ENCODE measurements at regions not wholly inside any gene's neighbourhood (a gene's known extent, or its start where the extent isn't known, plus 50 kb on each side); places are given as distances from the start of the nearest gene placed in this dataset.
"Not testable (repeated sequence)": the region's sequence is repeated elsewhere in the genome, so short reads cannot be mapped to it uniquely, and the experiment has no call there.

- no peak for DNase-seq (ENCODE audit: extremely low read depth in 1 of 11, low read depth in 9 of 11, low spot score in 4 of 11)
These were observed 161.2 kb upstream of the SLC38A2 start for GRCh38 chr12:46533723-46534122.

DNA sequence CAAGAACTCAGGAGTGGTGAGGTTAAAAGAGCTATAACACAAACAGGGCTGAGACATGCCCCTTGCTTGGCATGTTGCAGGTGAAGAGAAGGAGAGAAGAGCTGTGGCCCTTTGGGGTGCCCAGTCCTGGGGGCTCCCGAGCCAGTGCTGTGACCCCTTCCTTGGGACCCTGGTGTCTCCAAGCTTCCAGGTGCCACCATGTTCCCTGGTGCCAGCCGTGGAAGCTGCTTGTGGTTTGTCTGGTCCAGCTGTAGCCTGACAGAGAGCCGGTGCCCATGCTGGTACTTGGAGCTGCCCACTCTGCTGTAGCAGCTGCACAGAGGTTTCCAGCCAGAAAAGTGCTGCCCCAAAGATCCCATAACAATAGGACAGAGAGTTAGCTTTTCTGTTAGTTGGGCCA lies 159.2 kb upstream of the SLC38A2 start:
- no peak for DNase-seq (ENCODE audit: extremely low read depth in 1 of 11, low read depth in 9 of 11, low spot score in 4 of 11)

DNA sequence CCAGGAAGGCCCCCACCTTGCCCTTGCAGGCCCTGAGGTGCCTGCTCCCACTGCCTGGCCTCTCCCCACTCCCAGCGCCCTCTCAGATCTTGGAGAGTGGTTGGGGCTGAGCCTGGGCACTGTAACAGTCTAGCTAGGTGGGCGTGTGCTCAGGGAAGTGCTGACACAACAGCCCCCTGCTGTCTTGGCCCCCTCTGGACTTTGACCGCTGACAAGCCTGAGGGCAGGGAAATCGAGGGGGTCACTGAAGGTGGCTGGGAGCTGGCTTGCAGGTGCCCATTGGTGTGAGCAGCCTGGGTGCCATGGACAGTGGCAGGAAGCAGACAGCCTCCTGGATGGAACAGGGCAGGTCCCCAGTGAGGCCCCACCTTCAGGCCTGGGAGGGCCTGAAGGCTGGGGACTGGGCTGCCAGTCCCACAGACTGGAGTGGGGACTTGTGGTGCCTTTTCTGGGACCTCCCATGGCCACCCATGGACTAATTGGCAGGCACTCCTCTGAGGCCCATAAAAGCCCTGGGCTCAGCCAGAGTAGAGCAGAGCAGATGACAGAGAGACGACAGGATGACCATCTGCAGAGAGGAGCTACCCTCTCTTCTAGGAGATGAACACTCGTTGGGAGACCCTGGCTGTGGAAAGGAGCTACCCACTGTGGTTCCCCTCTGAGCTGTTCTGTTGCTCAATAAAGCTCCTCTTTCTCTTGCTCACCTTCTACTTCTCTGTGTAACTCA lies 158.6 kb upstream of the SLC38A2 start:
- DNase-seq (ENCODE audit: extremely low read depth in 1 of 11, low read depth in 9 of 11, low spot score in 4 of 11), result no peak

GRCh38 chr12:46530373-46531056 lies 157.9 kb upstream of the SLC38A2 start:
- DNase-seq (ENCODE audit: extremely low read depth in 1 of 11, low read depth in 9 of 11, low spot score in 4 of 11), result no peak

- no peak for DNase-seq (ENCODE audit: extremely low read depth in 1 of 11, low read depth in 9 of 11, low spot score in 4 of 11)
These were observed 153.7 kb upstream of the SLC38A2 start for GRCh38 chr12:46526233-46526632.

- DNase-seq (ENCODE audit: extremely low read depth in 1 of 11, low read depth in 9 of 11, low spot score in 4 of 11), result peak in 9 of 11 donors; percentile 24 to 67 (median 44)
These were observed 152.2 kb upstream of the SLC38A2 start for GRCh38 chr12:46524778-46525177.

GRCh38 chr12:46523863-46524770 lies 151.5 kb upstream of the SLC38A2 start:
- no peak for DNase-seq (ENCODE audit: extremely low read depth in 1 of 11, low read depth in 9 of 11, low spot score in 4 of 11)

- DNase-seq (ENCODE audit: extremely low read depth in 1 of 11, low read depth in 9 of 11, low spot score in 4 of 11), result no peak
These were observed 150.9 kb upstream of the SLC38A2 start for GRCh38 chr12:46523446-46523845.

DNA sequence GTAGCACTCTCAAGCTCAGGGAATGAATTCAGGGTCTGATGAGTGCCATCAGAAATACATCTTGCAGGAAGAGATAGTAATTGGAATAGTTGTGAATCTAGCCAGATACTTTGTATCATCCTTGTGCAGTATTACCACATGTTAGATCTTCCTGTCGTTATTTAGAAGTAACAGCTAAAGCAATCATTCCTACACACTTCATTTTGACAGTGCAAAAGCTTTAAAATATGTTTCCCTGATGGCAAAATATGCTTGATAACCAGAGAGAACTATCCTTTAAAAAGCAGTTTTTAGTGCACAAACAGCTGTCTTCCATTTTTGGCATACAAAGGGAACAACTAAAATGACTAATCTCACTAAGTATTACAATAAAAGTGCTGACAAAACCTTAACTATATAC lies 149.5 kb upstream of the SLC38A2 start:
- no peak for DNase-seq (ENCODE audit: extremely low read depth in 1 of 11, low read depth in 9 of 11, low spot score in 4 of 11)

DNA sequence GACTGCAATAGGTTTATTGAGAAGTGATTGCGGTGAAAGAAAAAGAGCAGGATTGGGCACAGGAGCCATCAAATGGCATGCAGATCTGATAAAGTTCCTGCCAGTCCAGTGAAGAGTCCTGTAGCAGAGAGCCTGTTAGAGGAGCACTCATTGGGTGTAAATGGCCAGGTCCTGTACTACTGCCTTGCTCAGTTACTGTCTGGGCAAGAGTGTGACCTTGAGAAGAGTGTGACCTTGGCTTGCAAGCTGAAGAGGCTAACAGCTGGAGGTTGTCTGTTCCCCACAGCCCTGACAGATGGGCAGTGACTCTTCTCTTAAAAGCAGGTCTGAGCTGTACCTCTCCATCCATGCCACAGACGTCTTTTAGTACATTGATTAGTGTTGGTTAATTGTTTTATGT lies 148.6 kb upstream of the SLC38A2 start:
- DNase-seq (ENCODE audit: extremely low read depth in 1 of 11, low read depth in 9 of 11, low spot score in 4 of 11), result no peak

- no peak for DNase-seq (ENCODE audit: extremely low read depth in 1 of 11, low read depth in 9 of 11, low spot score in 4 of 11)
These were observed 146.8 kb upstream of the SLC38A2 start for GRCh38 chr12:46519407-46519806.

- DNase-seq (ENCODE audit: extremely low read depth in 1 of 11, low read depth in 9 of 11, low spot score in 4 of 11), result no peak
These were observed 146.2 kb upstream of the SLC38A2 start for GRCh38 chr12:46518729-46519128.

- DNase-seq (ENCODE audit: extremely low read depth in 1 of 11, low read depth in 9 of 11, low spot score in 4 of 11), result no peak
These were observed 145.6 kb upstream of the SLC38A2 start for GRCh38 chr12:46518169-46518568.

GRCh38 chr12:46517579-46517962 lies 145.0 kb upstream of the SLC38A2 start:
- no peak for DNase-seq (ENCODE audit: extremely low read depth in 1 of 11, low read depth in 9 of 11, low spot score in 4 of 11)

DNA sequence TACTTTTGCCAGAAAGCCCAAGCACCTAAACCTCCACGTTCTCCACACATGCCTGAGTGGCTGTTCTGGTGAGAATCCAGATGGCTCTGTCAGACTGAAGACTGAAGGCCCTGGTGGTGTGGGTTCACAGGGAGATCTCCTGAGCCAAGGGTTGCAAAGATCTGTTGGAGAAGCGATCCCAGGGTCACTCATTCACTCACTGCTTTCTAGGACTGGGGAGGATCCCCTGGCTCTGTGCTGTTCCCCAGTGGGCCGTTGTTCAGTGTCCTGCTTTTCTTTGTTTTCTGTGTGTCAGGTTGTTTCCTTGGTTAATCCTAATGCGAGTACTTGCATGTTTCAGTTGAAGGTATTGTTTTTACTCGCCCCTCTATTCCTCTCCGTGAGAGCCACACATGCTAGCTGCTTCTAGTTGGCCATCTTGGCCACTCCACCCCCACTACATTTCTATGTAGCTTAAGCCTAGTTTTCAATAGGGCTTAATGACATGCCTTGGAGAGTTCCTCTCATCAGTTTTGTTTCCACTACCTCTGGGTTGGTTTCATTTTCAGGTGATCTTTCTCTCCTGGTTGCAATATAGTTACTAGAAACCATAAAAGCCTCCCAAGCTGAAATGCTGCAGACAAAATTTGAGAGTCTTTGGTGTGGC lies 144.5 kb upstream of the SLC38A2 start:
- DNase-seq (ENCODE audit: extremely low read depth in 1 of 11, low read depth in 9 of 11, low spot score in 4 of 11), result no peak

DNA sequence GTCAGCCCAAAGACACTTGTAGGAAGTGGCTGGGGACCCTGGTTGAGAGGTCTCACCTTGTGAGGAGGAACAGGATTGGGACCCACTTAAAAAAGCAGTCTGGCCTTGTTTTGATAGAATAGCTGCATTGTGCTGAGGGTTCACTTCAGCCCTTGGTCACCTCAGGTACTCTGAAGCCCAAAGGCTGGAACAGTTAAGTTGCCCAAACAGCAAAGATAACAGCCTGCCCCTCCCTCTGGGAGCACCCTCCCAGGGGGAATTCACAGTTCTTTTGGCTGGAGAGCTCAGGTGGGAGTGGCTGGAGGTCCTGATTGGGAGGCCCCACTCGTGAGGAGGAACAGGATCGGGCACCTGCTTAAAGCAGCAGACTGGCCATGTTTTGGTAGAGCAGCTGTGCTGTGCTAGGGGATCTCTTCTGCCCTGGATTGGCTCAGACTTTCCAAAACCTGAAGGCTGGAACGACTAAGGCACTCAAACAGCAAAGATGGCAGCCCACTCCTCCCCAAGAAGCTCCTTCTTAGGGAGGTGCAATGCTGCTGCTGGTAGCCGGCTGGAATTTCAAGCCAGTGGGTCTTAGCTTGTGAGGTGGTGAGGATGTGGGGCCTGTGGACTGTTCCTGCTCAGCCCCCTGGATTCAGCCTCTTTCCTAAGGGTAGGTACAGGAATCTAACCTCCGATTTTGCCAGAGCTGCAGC lies 143.8 kb upstream of the SLC38A2 start:
- DNase-seq (ENCODE audit: extremely low read depth in 1 of 11, low read depth in 9 of 11, low spot score in 4 of 11), result no peak

DNA sequence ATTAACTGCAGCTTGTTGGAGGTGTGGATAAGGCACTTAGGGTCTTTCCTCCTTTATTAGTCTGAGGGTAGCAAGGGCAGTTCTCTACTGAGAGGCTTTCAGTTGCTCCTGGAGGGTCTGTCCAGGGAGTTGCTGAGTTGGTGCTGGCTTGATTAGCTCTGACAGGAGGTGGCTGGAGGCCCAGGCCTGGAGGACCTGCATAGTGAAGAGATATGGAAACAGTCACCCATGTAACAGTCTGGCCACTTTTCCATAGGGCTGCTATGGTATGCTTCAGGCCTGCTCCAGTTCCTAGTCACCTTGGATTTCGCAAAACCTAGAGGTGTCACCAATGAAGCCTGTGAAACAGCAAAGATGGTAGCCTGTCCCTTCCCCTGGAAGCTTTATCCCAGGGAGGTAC lies 143.3 kb upstream of the SLC38A2 start:
- DNase-seq (ENCODE audit: extremely low read depth in 1 of 11, low read depth in 9 of 11, low spot score in 4 of 11), result no peak

DNA sequence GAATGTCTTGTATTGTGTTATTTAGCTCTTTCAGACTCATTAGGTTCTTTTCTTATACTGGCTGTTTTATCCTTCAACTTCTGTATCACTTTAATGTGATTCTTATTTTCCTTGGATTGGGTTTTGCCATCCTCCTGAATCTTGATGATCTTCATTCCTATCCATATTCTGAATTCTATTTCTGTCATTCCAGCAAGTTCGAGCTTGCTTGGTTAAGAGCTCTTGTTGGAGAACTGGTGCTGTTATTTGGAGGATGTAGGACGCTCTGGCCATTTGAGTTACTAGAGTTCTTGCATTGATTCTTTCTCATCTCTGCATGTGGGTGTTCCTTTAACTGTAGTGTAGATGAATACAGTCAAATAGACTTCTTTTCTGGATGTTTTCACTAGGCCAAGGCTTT lies 142.3 kb upstream of the SLC38A2 start:
- no peak for DNase-seq (ENCODE audit: extremely low read depth in 1 of 11, low read depth in 9 of 11, low spot score in 4 of 11)

DNA sequence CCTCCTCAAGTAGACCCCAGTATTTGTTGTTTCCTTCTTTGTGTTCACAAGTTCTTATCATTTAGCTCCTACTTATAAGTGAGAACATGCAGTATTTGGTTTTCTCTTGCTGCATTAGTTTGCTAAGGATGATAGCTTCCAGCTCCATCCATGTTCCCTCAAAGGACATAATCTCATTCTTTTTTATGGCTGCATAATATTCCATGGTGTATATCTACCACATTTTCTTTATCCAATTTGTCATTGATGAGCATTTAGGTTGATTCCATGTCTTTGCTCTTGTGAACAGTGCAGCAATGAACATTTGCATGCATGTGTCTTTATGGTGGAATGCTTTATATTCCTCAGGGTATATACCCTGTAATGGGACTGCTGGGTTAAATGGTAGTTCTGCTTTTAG lies 137.7 kb upstream of the SLC38A2 start:
- DNase-seq (ENCODE audit: extremely low read depth in 1 of 11, low read depth in 9 of 11, low spot score in 4 of 11), result not testable (repeated sequence)
